NCI-H510A treated with DMSO at 0.1 percent for 48 hours (cell line): ENCODE measurements at regions not wholly inside any gene's neighbourhood (a gene's known extent, or its start where the extent isn't known, plus 50 kb on each side); places are given as distances from the start of the nearest gene placed in this dataset.

Source experiments
- DNase-seq: peaks from one replicate; lab custom pipeline; 2025; lab: John Stamatoyannopoulos, UW

GRCh38 chr12:58588770-58589169 is 331.5 kb downstream of the LRIG3 start:
- no peak for DNase-seq

- no peak for DNase-seq
These were observed 327.7 kb downstream of the LRIG3 start for GRCh38 chr12:58592475-58593207.

- no peak for DNase-seq
These were observed 326.6 kb downstream of the LRIG3 start for GRCh38 chr12:58593557-58594304.

- no peak for DNase-seq
These were observed 323.9 kb downstream of the LRIG3 start for GRCh38 chr12:58596381-58596780.

- no peak for DNase-seq
These were observed 318.8 kb downstream of the LRIG3 start for GRCh38 chr12:58601529-58601928.

GRCh38 chr12:58602179-58602578 is 318.1 kb downstream of the LRIG3 start:
- DNase-seq: no peak

GRCh38 chr12:58602736-58603135 is 317.6 kb downstream of the LRIG3 start:
- DNase-seq: no peak

- DNase-seq: no peak
These were observed 312.5 kb downstream of the LRIG3 start for GRCh38 chr12:58607805-58608204.

GRCh38 chr12:58608711-58609110 is 311.6 kb downstream of the LRIG3 start:
- no peak for DNase-seq

GRCh38 chr12:58615047-58615446 is 305.3 kb downstream of the LRIG3 start:
- no peak for DNase-seq

GRCh38 chr12:58615576-58615975 is 304.7 kb downstream of the LRIG3 start:
- no peak for DNase-seq

GRCh38 chr12:58616618-58617017 is 303.7 kb downstream of the LRIG3 start:
- no peak for DNase-seq

GRCh38 chr12:58621126-58621525 is 299.2 kb downstream of the LRIG3 start:
- DNase-seq: no peak

GRCh38 chr12:58629376-58629775 is 290.9 kb downstream of the LRIG3 start:
- DNase-seq: no peak

GRCh38 chr12:58633479-58633878 is 286.8 kb downstream of the LRIG3 start:
- no peak for DNase-seq

- peak; percentile 87 for DNase-seq
These were observed 280.9 kb downstream of the LRIG3 start for GRCh38 chr12:58639318-58639934.

GRCh38 chr12:58640314-58640713 is 280.0 kb downstream of the LRIG3 start:
- DNase-seq: no peak

GRCh38 chr12:58645946-58646345 is 274.4 kb downstream of the LRIG3 start:
- no peak for DNase-seq

GRCh38 chr12:58647495-58647894 is 272.8 kb downstream of the LRIG3 start:
- DNase-seq: no peak

GRCh38 chr12:58648176-58648575 is 272.1 kb downstream of the LRIG3 start:
- no peak for DNase-seq

GRCh38 chr12:58651850-58652249 is 268.5 kb downstream of the LRIG3 start:
- no peak for DNase-seq

GRCh38 chr12:58654021-58654420 is 266.3 kb downstream of the LRIG3 start:
- DNase-seq: no peak

- DNase-seq: no peak
These were observed 264.9 kb downstream of the LRIG3 start for GRCh38 chr12:58655375-58655774.
